Parathyroid adenoma (tissue), 2 donors: ENCODE measurements at regions not wholly inside any gene's neighbourhood (a gene's known extent, or its start where the extent isn't known, plus 50 kb on each side); places are given as distances from the start of the nearest gene placed in this dataset.

Experiments
- H2AFZ ChIP-seq: fragments of 300-600 bp; sonication (generic); one replicate; pipeline ENCODE4 v1.7.0; 2017; ENCODE audit warnings: antibody characterized with exemption, mild to moderate bottlenecking
- H3K27ac ChIP-seq: fragments of 300-600 bp; sonication (generic); one replicate; pipeline ENCODE4 v1.7.0; 2017
- H3K27me3 ChIP-seq: fragments of 300-600 bp; sonication (generic); one replicate; pipeline ENCODE4 v1.7.0; 2017; ENCODE audit warnings: low read length; ENCODE audit not compliant: control insufficient read depth, insufficient read depth
- H3K36me3 ChIP-seq: fragments of 300-600 bp; sonication (generic); one replicate; pipeline ENCODE4 v1.7.0; 2017; ENCODE audit warnings: low read length; ENCODE audit not compliant: control insufficient read depth, insufficient read depth
- H3K4me1 ChIP-seq: fragments of 300-600 bp; sonication (generic); one replicate; pipeline ENCODE4 v1.7.0; 2017; ENCODE audit warnings: control low read depth
- H3K4me2 ChIP-seq: fragments of 300-600 bp; sonication (generic); one replicate; pipeline ENCODE4 v1.7.0; 2017; ENCODE audit warnings: low read length
- H3K4me3 ChIP-seq: fragments of 300-600 bp; sonication (generic); one replicate; pipeline ENCODE4 v1.7.0; 2017; ENCODE audit warnings: low read depth, low read length
- H3K79me2 ChIP-seq: fragments of 300-600 bp; sonication (generic); one replicate; pipeline ENCODE4 v1.7.0; 2017; ENCODE audit warnings: control low read depth
- H3K9ac ChIP-seq: fragments of 300-600 bp; sonication (generic); one replicate; pipeline ENCODE4 v1.7.0; 2017; ENCODE audit warnings: mild to moderate bottlenecking
- H3K9me3 ChIP-seq: fragments of 300-600 bp; sonication (generic); one replicate; pipeline ENCODE4 v1.7.0; 2017; ENCODE audit warnings: low read length; ENCODE audit not compliant: control insufficient read depth
- CTCF ChIP-seq: fragments of 300-600 bp; sonication (generic); IDR thresholded peaks from one replicate; pipeline ENCODE4 v1.7.0; 2017; ENCODE audit warnings: antibody characterized with exemption, mild to moderate bottlenecking
- donor health status: primary hyperparathyroidism.

DNA sequence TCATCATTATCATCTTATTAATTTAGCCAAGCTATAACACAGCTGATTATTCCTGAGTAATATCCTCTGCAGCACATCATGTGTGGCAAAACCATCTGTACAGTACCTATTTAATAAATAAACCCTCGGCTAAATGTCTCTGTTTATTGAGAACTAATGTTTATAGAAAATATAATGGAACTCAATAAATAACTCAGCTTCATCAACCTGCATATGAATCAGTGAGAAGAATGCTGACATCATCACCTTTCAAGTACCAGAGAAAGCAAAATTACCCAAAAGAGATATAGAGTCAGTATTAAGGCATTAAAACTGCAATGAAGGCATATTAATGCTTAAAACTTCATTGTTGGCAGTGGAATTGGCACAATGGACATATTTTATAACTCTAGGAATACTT, 558.3 kb downstream of the PLCL1 start:
- no peak overlapping the region for H3K9ac ChIP-seq
- no peaks in the 10 kb centered on the region for H3K27me3 ChIP-seq
- no peak overlapping the region for H2AFZ ChIP-seq
- TF ChIP-seq CTCF: no peak
- no peaks in the 10 kb centered on the region for H3K9me3 ChIP-seq
- H3K4me1 ChIP-seq: no peaks in the 10 kb centered on the region
- no peak overlapping the region for H3K27ac ChIP-seq
- H3K79me2 ChIP-seq: no peaks in the 10 kb centered on the region
- H3K4me3 ChIP-seq: no peak overlapping the region
- no peak overlapping the region for H3K4me2 ChIP-seq
- H3K36me3 ChIP-seq: no peaks in the 10 kb centered on the region

DNA sequence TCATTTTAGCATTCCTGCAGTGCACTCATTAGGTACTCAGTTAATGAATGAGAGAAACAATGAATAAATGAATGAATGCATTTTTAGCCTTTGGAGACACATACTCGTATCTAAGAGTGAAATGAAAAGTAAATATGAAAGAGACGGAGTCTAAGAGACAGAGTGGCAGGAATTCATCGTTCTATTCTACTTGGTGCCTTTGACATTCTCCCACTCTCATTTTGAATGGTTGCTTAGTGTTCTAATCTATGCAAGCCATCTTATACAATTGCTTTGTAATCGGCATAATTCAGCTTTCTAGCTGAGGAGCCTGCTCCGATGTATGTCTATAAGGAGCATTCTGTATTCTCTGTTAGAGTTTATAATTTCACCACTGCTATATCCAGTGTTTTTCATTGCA, 554.9 kb downstream of the PLCL1 start:
- Histone ChIP-seq H3K4me1 (no peaks in the 10 kb centered on the region), H3K36me3 (no peaks in the 10 kb centered on the region), H3K27me3 (no peaks in the 10 kb centered on the region), H3K79me2 (no peaks in the 10 kb centered on the region), H3K4me3 (no peak overlapping the region), H2AFZ (no peak overlapping the region), H3K9ac (no peak overlapping the region), H3K4me2 (no peak overlapping the region), H3K27ac (no peak overlapping the region), H3K9me3 (no peaks in the 10 kb centered on the region)
- TF ChIP-seq CTCF: no peak

DNA sequence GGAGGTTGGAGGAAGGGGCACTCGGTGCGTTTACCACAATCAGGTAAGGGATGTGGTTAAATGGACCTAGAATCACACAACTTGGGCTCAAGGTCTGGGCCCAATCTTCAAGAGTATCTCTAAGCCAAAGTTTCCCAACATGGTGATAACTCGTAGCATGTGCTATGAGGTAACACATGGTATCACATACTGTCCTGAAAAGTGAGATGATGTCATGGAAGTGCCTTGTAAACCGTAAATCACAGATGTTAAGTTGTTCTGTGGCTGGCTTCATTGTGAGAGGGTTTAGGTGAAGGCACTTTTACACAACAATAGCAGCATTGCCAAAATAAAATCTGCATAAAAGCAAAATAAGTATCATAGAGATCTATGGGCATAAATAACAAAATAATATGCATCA, 551.8 kb downstream of the PLCL1 start:
- Histone ChIP-seq H2AFZ (no peak overlapping the region), H3K4me1 (no peaks in the 10 kb centered on the region), H3K9me3 (no peaks in the 10 kb centered on the region), H3K27me3 (no peaks in the 10 kb centered on the region), H3K36me3 (no peaks in the 10 kb centered on the region), H3K9ac (no peak overlapping the region), H3K27ac (no peak overlapping the region), H3K79me2 (no peaks in the 10 kb centered on the region), H3K4me2 (no peak overlapping the region), H3K4me3 (no peak overlapping the region)
- TF ChIP-seq CTCF: no peak

DNA sequence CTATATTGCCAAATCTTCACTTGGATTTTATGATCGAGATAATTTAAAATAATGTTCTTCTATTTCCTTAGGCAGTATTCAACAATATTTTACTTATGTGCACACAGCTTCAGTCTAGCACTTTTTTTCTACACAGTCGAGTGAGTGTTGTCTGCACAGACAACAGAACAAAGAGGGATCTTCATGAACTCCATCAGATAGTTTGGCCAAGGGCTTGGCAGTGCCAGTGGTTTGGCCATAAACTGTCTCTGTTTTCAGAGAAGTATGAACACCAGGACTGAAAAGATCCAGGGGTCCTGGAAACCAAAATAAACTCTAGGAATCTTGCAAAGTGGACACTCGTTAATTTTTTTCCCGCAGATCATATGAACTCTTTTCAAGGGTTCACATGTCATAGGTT, 547.3 kb downstream of the PLCL1 start:
- no peak overlapping the region for H2AFZ ChIP-seq
- no peaks in the 10 kb centered on the region for H3K79me2 ChIP-seq
- H3K27me3 ChIP-seq: no peaks in the 10 kb centered on the region
- H3K4me3 ChIP-seq: no peak overlapping the region
- no peak overlapping the region for H3K9ac ChIP-seq
- H3K27ac ChIP-seq: no peak overlapping the region
- H3K9me3 ChIP-seq: no peaks in the 10 kb centered on the region
- no peaks in the 10 kb centered on the region for H3K4me1 ChIP-seq
- H3K36me3 ChIP-seq: no peaks in the 10 kb centered on the region
- TF ChIP-seq CTCF: no peak
- H3K4me2 ChIP-seq: no peak overlapping the region

DNA sequence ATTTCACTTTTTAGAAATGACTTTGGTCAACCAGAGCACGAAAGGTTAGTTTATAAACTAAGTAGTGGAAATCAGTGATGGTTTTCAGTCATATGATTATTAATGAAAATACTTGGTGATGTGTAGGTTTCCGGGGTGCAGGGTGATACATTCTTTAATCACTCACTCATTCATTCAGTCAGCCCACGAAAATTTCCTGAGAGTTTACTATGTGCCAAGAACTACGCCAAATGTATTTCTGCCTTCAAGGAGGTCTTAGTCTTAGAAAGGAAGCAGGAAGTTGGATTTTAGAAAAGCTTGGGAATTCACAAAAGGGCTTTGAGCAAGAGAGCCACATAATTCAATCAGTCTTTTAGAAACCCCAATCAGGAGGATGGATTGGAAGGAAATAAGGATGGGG, 543.6 kb downstream of the PLCL1 start:
- H3K36me3 ChIP-seq: no peaks in the 10 kb centered on the region
- H3K27me3 ChIP-seq: no peaks in the 10 kb centered on the region
- H3K27ac ChIP-seq: no peak overlapping the region
- H3K4me2 ChIP-seq: no peak overlapping the region
- no peak overlapping the region for H3K9ac ChIP-seq
- no peaks in the 10 kb centered on the region for H3K4me1 ChIP-seq
- TF ChIP-seq CTCF: no peak
- H2AFZ ChIP-seq: no peak overlapping the region
- H3K9me3 ChIP-seq: no peaks in the 10 kb centered on the region
- no peak overlapping the region for H3K4me3 ChIP-seq
- no peaks in the 10 kb centered on the region for H3K79me2 ChIP-seq
